Vagina (tissue), 2 donors: ENCODE measurements at regions not wholly inside any gene's neighbourhood (a gene's known extent, or its start where the extent isn't known, plus 50 kb on each side); places are given as distances from the start of the nearest gene placed in this dataset.
"Not testable (repeated sequence)": the region's sequence is repeated elsewhere in the genome, so short reads cannot be mapped to it uniquely, and the experiment has no call there.

ENCODE experiments used
- POLR2A ChIP-seq, 2 donors: fragments of 450-650 bp; IDR thresholded peaks; one replicate each; pipeline ENCODE4 v1.6.1; 2017; ENCODE audit warnings: antibody characterized with exemption in 2 of 2, mild to moderate bottlenecking in 2 of 2, moderate library complexity in 2 of 2
- POLR2AphosphoS5 ChIP-seq, 2 donors: sonication (generic); formaldehyde crosslinking; IDR thresholded peaks; one replicate each; pipeline ENCODE4 v1.9.0; 2017; ENCODE audit warnings: antibody characterized with exemption in 2 of 2, mild to moderate bottlenecking in 2 of 2, low read depth in 1 of 2; ENCODE audit not compliant: insufficient read depth in 1 of 2
- TF ChIP-seq, protein P1 (sequence below), 3 experiments: fragments of 450-650 bp in 2 of 3; fragments of 200-600 bp in 1 of 3; sonication (generic) in 1 of 3; IDR thresholded peaks; one replicate each; pipeline ENCODE4 v1.5.1; 2017 to 2019; ENCODE audit warnings: antibody characterized with exemption in 3 of 3, mild to moderate bottlenecking in 2 of 3, moderate library complexity in 2 of 3

DNA sequence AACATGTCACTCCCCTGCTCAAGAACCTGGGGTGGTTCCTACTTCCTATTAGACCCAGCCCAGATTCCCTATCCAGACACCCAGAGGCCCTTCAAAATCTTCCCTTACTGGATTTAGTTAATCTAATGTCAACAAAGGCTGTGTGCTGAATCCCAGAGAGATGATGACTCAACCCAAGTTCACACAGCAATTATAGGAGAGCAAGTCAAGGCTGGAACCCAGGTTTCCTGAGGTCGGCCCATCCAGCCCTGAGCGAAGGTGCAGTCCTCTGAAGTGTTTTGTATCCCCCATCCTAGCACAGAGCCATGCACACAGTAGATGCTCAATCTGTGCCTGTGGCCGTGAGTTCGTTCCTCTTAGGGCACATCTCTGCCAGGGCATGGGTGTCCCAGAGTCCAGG is 452.1 kb downstream of the GOLGA6L6 start:
- TF ChIP-seq POLR2AphosphoS5 (IDR thresholded peaks at IDR 0.05; ENCODE audit: insufficient read depth in 1 of 2, low read depth in 1 of 2); POLR2A (IDR thresholded peaks at IDR 0.05): not testable (repeated sequence)
- TF ChIP-seq, protein P1, sequence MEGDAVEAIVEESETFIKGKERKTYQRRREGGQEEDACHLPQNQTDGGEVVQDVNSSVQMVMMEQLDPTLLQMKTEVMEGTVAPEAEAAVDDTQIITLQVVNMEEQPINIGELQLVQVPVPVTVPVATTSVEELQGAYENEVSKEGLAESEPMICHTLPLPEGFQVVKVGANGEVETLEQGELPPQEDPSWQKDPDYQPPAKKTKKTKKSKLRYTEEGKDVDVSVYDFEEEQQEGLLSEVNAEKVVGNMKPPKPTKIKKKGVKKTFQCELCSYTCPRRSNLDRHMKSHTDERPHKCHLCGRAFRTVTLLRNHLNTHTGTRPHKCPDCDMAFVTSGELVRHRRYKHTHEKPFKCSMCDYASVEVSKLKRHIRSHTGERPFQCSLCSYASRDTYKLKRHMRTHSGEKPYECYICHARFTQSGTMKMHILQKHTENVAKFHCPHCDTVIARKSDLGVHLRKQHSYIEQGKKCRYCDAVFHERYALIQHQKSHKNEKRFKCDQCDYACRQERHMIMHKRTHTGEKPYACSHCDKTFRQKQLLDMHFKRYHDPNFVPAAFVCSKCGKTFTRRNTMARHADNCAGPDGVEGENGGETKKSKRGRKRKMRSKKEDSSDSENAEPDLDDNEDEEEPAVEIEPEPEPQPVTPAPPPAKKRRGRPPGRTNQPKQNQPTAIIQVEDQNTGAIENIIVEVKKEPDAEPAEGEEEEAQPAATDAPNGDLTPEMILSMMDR (IDR thresholded peaks at IDR 0.05): not testable (repeated sequence)
